RWPE1 (cell line): ENCODE measurements at regions not wholly inside any gene's neighbourhood (a gene's known extent, or its start where the extent isn't known, plus 50 kb on each side); places are given as distances from the start of the nearest gene placed in this dataset.
"Not testable (repeated sequence)": the region's sequence is repeated elsewhere in the genome, so short reads cannot be mapped to it uniquely, and the experiment has no call there.

ENCODE experiments used
- CTCF ChIA-PET: fragments of 350-600 bp; sonication (Branson Sonifier 250); formaldehyde crosslinking; extraction: SDS; loops from one replicate; lab custom pipeline; 2021; lab: Yijun Ruan, JAX
- POLR2A ChIA-PET: fragments of 400-600 bp; formaldehyde crosslinking; extraction: SDS; loops from one replicate; lab custom pipeline; 2020; ENCODE audit warnings: antibody characterized with exemption; ENCODE audit not compliant: low non-redundant PET; lab: Yijun Ruan, JAX
- DNase-seq: peaks from one replicate; pipeline ENCODE4 v3.0.0; 2012; ENCODE audit warnings: low spot score
- H3K27ac ChIP-seq: fragments of 450-650 bp; 2 replicates; pipeline ENCODE4 v1.5.1; 2017
- CTCF ChIP-seq: fragments of 450-650 bp; conservative IDR thresholded peaks from 2 replicates; pipeline ENCODE4 v1.5.1; 2017; ENCODE audit warnings: low read depth, mild to moderate bottlenecking

- no peak for DNase-seq
- CTCF ChIA-PET, result no interaction called here
- TF ChIP-seq CTCF, result no peak
- H3K27ac ChIP-seq, result no peak overlapping the region
- POLR2A ChIA-PET, result no interaction called here
Measured at GRCh38 chr3:18177271-18177670, 247.9 kb downstream of the SATB1 start.

- DNase-seq, POLR2A ChIA-PET, H3K27ac ChIP-seq: not testable (repeated sequence)
- CTCF ChIA-PET, result interaction anchor here (0.6 kb wide), 1 partner anchor 1721 kb away, joined by 3 read pairs; no protein-coding TSS in a partner anchor
Measured at GRCh38 chr3:18173891-18174290, 251.2 kb downstream of the SATB1 start.

GRCh38 chr3:18159681-18160080 lies 265.5 kb downstream of the SATB1 start:
- H3K27ac ChIP-seq, result no peak overlapping the region
- no peak for TF ChIP-seq CTCF
- ChIA-PET POLR2A (no interaction called here), CTCF (no interaction called here)
- no peak for DNase-seq

- CTCF ChIA-PET, result interaction anchor here (0.6 kb wide), 1 partner anchor 32 kb away, joined by 3 read pairs; no protein-coding TSS in a partner anchor
- no peak overlapping the region for H3K27ac ChIP-seq
- no peak for TF ChIP-seq CTCF
- POLR2A ChIA-PET, result no interaction called here
- DNase-seq, result peak; percentile 38
Measured at GRCh38 chr3:18153571-18154173, 271.5 kb downstream of the SATB1 start.

- DNase-seq, result no peak
- ChIA-PET POLR2A (no interaction called here), CTCF (no interaction called here)
- no peak overlapping the region for H3K27ac ChIP-seq
- TF ChIP-seq CTCF, result no peak
Measured at GRCh38 chr3:18151199-18151598, 273.9 kb downstream of the SATB1 start.

GRCh38 chr3:18149935-18150334 lies 275.2 kb downstream of the SATB1 start:
- ChIA-PET POLR2A (no interaction called here), CTCF (no interaction called here)
- TF ChIP-seq CTCF, result no peak
- no peak for DNase-seq
- H3K27ac ChIP-seq, result no peak overlapping the region

GRCh38 chr3:18149386-18149785 lies 275.8 kb downstream of the SATB1 start:
- no peak for TF ChIP-seq CTCF
- DNase-seq, result no peak
- CTCF ChIA-PET, result no interaction called here
- POLR2A ChIA-PET, result no interaction called here
- H3K27ac ChIP-seq, result no peak overlapping the region
